DOHH2 (cell line): ENCODE measurements at regions not wholly inside any gene's neighbourhood (a gene's known extent, or its start where the extent isn't known, plus 50 kb on each side); places are given as distances from the start of the nearest gene placed in this dataset.
"Not testable (repeated sequence)": the region's sequence is repeated elsewhere in the genome, so short reads cannot be mapped to it uniquely, and the experiment has no call there.

Source experiments
- CTCF ChIP-seq: fragments of 200-600 bp; sonication (generic); IDR thresholded peaks from one replicate; pipeline ENCODE4 v1.5.1; 2014; ENCODE audit warnings: antibody characterized with exemption, mild to moderate bottlenecking, low read depth, low read length; ENCODE audit not compliant: poor library complexity, severe bottlenecking
- EZH2phosphoT487 ChIP-seq: fragments of 200-600 bp; sonication (generic); IDR thresholded peaks from 2 replicates; pipeline ENCODE4 v1.6.1; 2017; ENCODE audit warnings: borderline replicate concordance, mild to moderate bottlenecking, antibody characterized with exemption, low read length, moderate library complexity, mixed read lengths

GRCh38 chr21:9001890-9002663 is 1519.3 kb upstream of the TPTE start:
- not testable (repeated sequence) for TF ChIP-seq CTCF, EZH2phosphoT487
